DND-41 (cell line): ENCODE measurements at regions not wholly inside any gene's neighbourhood (a gene's known extent, or its start where the extent isn't known, plus 50 kb on each side); places are given as distances from the start of the nearest gene placed in this dataset.

Experiments used
- EZH2 ChIP-seq: IDR thresholded peaks from 3 replicates; pipeline ENCODE4 v1.6.1; 2012; ENCODE audit warnings: borderline replicate concordance, low read depth, mild to moderate bottlenecking, moderate library complexity, low read length, inconsistent platforms; ENCODE audit not compliant: severe bottlenecking
- TF ChIP-seq, protein P1 (sequence below): IDR thresholded peaks from 2 replicates; pipeline ENCODE4 v1.5.1; 2012; ENCODE audit warnings: borderline replicate concordance, low read length, moderate library complexity, mild to moderate bottlenecking; ENCODE audit not compliant: poor library complexity, severe bottlenecking; ENCODE audit errors: extremely low read depth

DNA sequence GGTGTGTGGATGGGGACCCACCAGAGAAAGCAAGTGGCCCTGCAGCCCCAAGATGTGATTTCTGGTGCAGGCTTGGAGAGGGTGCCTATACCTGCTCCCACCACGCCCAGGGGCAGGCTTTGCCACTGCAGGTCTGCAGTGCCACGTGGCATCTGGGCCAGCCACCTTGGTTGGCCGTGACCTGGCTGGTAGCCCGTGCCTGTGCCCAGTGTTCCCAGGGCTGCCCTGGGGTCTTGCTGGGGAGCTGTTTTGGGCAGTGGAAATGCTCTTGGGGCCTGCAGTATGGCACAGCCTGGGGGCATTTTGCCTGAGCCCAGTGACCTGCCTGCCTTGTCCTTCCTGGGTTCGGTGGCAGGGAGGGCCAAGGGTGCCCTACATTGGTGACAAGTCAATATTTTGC is 203.4 kb downstream of the UBE3A start:
- TF ChIP-seq, protein P1, sequence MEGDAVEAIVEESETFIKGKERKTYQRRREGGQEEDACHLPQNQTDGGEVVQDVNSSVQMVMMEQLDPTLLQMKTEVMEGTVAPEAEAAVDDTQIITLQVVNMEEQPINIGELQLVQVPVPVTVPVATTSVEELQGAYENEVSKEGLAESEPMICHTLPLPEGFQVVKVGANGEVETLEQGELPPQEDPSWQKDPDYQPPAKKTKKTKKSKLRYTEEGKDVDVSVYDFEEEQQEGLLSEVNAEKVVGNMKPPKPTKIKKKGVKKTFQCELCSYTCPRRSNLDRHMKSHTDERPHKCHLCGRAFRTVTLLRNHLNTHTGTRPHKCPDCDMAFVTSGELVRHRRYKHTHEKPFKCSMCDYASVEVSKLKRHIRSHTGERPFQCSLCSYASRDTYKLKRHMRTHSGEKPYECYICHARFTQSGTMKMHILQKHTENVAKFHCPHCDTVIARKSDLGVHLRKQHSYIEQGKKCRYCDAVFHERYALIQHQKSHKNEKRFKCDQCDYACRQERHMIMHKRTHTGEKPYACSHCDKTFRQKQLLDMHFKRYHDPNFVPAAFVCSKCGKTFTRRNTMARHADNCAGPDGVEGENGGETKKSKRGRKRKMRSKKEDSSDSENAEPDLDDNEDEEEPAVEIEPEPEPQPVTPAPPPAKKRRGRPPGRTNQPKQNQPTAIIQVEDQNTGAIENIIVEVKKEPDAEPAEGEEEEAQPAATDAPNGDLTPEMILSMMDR = no peak
- no peak for TF ChIP-seq EZH2
